Kidney glomerular epithelial cell (primary cell): ENCODE measurements at regions not wholly inside any gene's neighbourhood (a gene's known extent, or its start where the extent isn't known, plus 50 kb on each side); places are given as distances from the start of the nearest gene placed in this dataset.

Source experiments
- DNase-seq: peaks from one replicate; lab custom pipeline; 2025; lab: John Stamatoyannopoulos, UW

GRCh38 chr3:107899990-107900651, 190.7 kb downstream of the CD47 start:
- no peak for DNase-seq

GRCh38 chr3:107897471-107898061, 193.3 kb downstream of the CD47 start:
- DNase-seq, result peak; percentile 20

GRCh38 chr3:107894998-107895397, 195.8 kb downstream of the CD47 start:
- DNase-seq, result no peak

- no peak for DNase-seq
Measured at GRCh38 chr3:107892955-107893624, 197.7 kb downstream of the CD47 start.

- DNase-seq, result peak; percentile 14
Measured at GRCh38 chr3:107884719-107885460, 205.9 kb downstream of the CD47 start.

- DNase-seq, result no peak
Measured at GRCh38 chr3:107884028-107884427, 206.8 kb downstream of the CD47 start.

- no peak for DNase-seq
Measured at GRCh38 chr3:107882881-107883280, 207.9 kb downstream of the CD47 start.

GRCh38 chr3:107882261-107882660, 208.6 kb downstream of the CD47 start:
- DNase-seq, result no peak

GRCh38 chr3:107881509-107881908, 209.3 kb downstream of the CD47 start:
- no peak for DNase-seq

- no peak for DNase-seq
Measured at GRCh38 chr3:107880702-107881101, 210.1 kb downstream of the CD47 start.

GRCh38 chr3:107877936-107878335, 212.9 kb downstream of the CD47 start:
- no peak for DNase-seq

- DNase-seq, result no peak
Measured at GRCh38 chr3:107870943-107871638, 219.7 kb downstream of the CD47 start.

GRCh38 chr3:107870096-107870495, 220.7 kb downstream of the CD47 start:
- DNase-seq, result no peak

GRCh38 chr3:107868449-107868848, 222.4 kb downstream of the CD47 start:
- no peak for DNase-seq

GRCh38 chr3:107861904-107862303, 228.9 kb downstream of the CD47 start:
- DNase-seq, result no peak

GRCh38 chr3:107861422-107861821, 229.4 kb downstream of the CD47 start:
- no peak for DNase-seq
